ENCODE measurements at regions not wholly inside any gene's neighbourhood (a gene's known extent, or its start where the extent isn't known, plus 50 kb on each side); places are given as distances from the start of the nearest gene placed in this dataset.

- DNase-seq (ENCODE audit: extremely low read depth, low read depth): no peak
- no peak for TF ChIP-seq CTCF (IDR thresholded peaks at IDR 0.05; ENCODE audit: low read depth, low read length)
These were observed 378.7 kb downstream of the C3orf38 start for GRCh38 chr3:88528494-88528893.

GRCh38 chr3:88534534-88534933 is 384.8 kb downstream of the C3orf38 start:
- no peak for DNase-seq (ENCODE audit: extremely low read depth, low read depth)
- TF ChIP-seq CTCF (IDR thresholded peaks at IDR 0.05; ENCODE audit: low read depth, low read length): no peak

GRCh38 chr3:88535563-88535962 is 385.8 kb downstream of the C3orf38 start:
- no peak for TF ChIP-seq CTCF (IDR thresholded peaks at IDR 0.05; ENCODE audit: low read depth, low read length)
- no peak for DNase-seq (ENCODE audit: extremely low read depth, low read depth)

- DNase-seq (ENCODE audit: extremely low read depth, low read depth): no peak
- TF ChIP-seq CTCF (IDR thresholded peaks at IDR 0.05; ENCODE audit: low read depth, low read length): no peak
These were observed 393.2 kb downstream of the C3orf38 start for GRCh38 chr3:88542916-88543315.

- no peak for DNase-seq (ENCODE audit: extremely low read depth, low read depth)
- TF ChIP-seq CTCF (IDR thresholded peaks at IDR 0.05; ENCODE audit: low read depth, low read length): no peak
These were observed 422.7 kb downstream of the C3orf38 start for GRCh38 chr3:88572450-88572849.

- TF ChIP-seq CTCF (IDR thresholded peaks at IDR 0.05; ENCODE audit: low read depth, low read length): no peak
- DNase-seq (ENCODE audit: extremely low read depth, low read depth): no peak
These were observed 423.7 kb downstream of the C3orf38 start for GRCh38 chr3:88573472-88573871.

GRCh38 chr3:88574146-88574545 is 424.4 kb downstream of the C3orf38 start:
- TF ChIP-seq CTCF (IDR thresholded peaks at IDR 0.05; ENCODE audit: low read depth, low read length): no peak
- no peak for DNase-seq (ENCODE audit: extremely low read depth, low read depth)

Measured in AG09319 (cell line).